Large intestine (tissue), 3 donors: ENCODE measurements at regions not wholly inside any gene's neighbourhood (a gene's known extent, or its start where the extent isn't known, plus 50 kb on each side); places are given as distances from the start of the nearest gene placed in this dataset.

Source experiments
- DNase-seq, 2 donors: peaks; one replicate each; pipeline versions ENCODE4 v3.0.0 to v3.0.0-alpha.2; 2013
- H3K27ac ChIP-seq: one replicate; pipeline ENCODE4 v1.5.1; 2013; ENCODE audit warnings: low read length
- H3K27me3 ChIP-seq: 2 replicates; pipeline ENCODE4 v1.6.1; 2013; ENCODE audit warnings: low read length; ENCODE audit not compliant: control insufficient read depth, insufficient read depth
- H3K36me3 ChIP-seq: 2 replicates; pipeline ENCODE4 v1.6.1; 2013; ENCODE audit warnings: low read length; ENCODE audit not compliant: control insufficient read depth, insufficient read depth
- H3K4me1 ChIP-seq: one replicate; pipeline ENCODE4 v1.6.1; 2013; ENCODE audit warnings: low read length; ENCODE audit not compliant: control insufficient read depth, insufficient read depth
- H3K4me3 ChIP-seq: one replicate; pipeline ENCODE4 v1.5.1; 2013; ENCODE audit warnings: low read length
- H3K9me3 ChIP-seq: one replicate; pipeline ENCODE4 v1.6.1; 2013; ENCODE audit warnings: mild to moderate bottlenecking, low read depth, low read length, moderate library complexity; ENCODE audit not compliant: control insufficient read depth
- WGBS: methylation state at CpG from one replicate; pipeline ENCODE4 v1.1.5; 2013; ENCODE audit warnings: low lambda C conversion rate; ENCODE audit not compliant: insufficient coverage; 5-methylcytosine and 5-hydroxymethylcytosine counted together

DNA sequence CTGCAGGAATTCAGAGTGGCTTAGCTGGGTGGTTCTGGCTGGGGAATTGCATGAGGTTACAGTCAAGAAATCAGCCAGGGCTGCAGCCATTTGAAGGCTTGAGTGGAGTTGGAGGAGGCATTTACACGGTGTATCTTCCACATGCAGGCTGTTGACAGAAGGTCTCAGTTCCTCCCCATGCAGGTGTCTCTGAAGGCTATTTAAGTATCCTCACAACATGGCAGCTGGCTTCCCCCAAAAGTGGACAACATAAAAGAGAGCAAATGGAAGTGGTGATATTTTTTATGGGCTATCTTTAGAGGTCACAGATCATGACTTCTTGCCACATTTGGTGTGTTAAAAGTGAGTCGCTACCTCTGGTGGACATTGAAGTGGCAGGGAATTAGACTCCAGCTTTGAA is 60.1 kb upstream of the SPRED1 start:
- Histone ChIP-seq H3K9me3 (no peaks in the 10 kb centered on the region), H3K27ac (no peak overlapping the region), H3K36me3 (no peaks in the 10 kb centered on the region), H3K27me3 (no peaks in the 10 kb centered on the region), H3K4me3 (no peak overlapping the region), H3K4me1 (no peaks in the 10 kb centered on the region)
- 100% methylated on average over 1 of the region's 2 CpGs for WGBS
- no peak for DNase-seq

DNA sequence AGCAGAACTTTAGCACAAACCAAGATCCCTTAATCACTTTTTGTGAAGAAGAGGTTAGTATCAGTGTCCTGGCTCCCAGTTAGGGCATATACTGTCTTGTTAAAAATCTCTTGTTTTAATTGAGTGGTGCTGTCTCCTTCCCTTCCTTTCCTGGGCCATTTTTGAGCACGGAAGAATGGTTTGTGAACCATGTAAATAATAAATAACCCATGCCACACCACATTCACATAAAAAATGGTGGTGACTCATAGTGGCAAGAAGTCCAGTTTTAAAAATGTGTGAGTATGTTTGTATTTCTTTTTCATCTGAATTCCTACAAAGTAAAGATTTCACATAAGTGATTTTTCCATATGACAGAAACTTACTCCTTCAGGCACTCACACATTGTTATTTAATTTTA is 59.1 kb upstream of the SPRED1 start:
- H3K4me1 ChIP-seq: no peaks in the 10 kb centered on the region
- no CpG with 5 or more reads among the region's 1 CpG for WGBS
- H3K4me3 ChIP-seq: no peak overlapping the region
- H3K27ac ChIP-seq: no peak overlapping the region
- DNase-seq: no peak
- no peaks in the 10 kb centered on the region for H3K9me3 ChIP-seq
- no peaks in the 10 kb centered on the region for H3K27me3 ChIP-seq
- no peaks in the 10 kb centered on the region for H3K36me3 ChIP-seq

DNA sequence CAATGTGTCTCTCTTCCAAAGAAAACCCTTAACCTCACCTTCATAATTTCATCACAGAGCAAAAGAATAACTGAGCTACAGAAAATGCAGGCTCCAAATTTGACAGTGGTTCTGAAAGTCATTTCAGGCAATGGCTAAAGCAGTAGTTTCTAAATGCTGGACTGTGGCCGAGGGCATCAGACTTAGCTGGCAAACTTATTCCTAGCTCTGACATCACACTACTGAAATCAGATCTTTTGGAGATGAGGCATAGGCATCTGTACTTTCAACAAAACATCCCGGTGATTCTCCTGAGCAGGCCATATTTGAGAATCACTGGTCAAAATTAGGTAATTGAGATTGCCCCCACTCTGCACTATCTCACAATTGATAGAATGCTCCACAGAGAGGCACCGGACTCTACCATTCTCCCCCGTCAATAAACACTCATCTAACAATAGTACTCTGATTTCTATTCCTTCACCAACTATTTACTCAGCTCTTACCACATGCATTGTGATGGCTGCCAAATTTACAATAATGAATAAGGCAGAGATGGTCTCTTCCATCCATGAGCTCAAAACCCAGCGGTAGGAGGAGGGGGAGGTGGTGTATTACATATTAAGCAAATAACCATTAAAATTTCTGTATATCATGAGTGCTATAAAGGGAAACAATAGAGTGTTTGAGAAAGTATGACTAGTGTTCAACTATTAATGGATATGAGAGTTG is 57.3 kb upstream of the SPRED1 start:
- WGBS: no CpG with 5 or more reads among the region's 5 CpGs
- Histone ChIP-seq H3K36me3 (no peaks in the 10 kb centered on the region), H3K27me3 (no peaks in the 10 kb centered on the region), H3K27ac (no peak overlapping the region), H3K9me3 (no peaks in the 10 kb centered on the region), H3K4me3 (no peak overlapping the region), H3K4me1 (no peaks in the 10 kb centered on the region)
- DNase-seq: no peak

DNA sequence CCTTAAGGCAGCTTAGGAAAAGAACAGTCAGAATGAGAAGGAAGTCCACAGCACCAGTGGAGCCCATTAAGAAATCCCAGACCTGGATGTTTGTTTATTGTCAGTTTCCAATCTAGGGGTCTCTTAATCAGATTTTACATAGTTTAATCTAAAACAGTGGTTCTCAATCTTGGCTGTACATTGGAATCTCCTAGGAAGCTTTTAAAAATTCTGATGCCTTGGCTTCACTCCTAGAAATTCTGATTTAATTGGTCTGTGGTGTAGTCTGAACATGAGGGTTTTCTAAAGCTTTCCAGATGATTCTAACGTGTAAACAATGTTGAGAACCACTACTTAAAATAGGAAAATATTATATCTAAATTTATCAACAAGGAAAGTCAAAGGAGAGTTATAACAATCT is 56.6 kb upstream of the SPRED1 start:
- H3K9me3 ChIP-seq: no peaks in the 10 kb centered on the region
- no peak overlapping the region for H3K4me3 ChIP-seq
- H3K27me3 ChIP-seq: no peaks in the 10 kb centered on the region
- H3K36me3 ChIP-seq: no peaks in the 10 kb centered on the region
- WGBS: no CpG with 5 or more reads among the region's 1 CpG
- H3K27ac ChIP-seq: no peak overlapping the region
- peaks cover 2% of the 10 kb centered on the region for H3K4me1 ChIP-seq
- no peak for DNase-seq

DNA sequence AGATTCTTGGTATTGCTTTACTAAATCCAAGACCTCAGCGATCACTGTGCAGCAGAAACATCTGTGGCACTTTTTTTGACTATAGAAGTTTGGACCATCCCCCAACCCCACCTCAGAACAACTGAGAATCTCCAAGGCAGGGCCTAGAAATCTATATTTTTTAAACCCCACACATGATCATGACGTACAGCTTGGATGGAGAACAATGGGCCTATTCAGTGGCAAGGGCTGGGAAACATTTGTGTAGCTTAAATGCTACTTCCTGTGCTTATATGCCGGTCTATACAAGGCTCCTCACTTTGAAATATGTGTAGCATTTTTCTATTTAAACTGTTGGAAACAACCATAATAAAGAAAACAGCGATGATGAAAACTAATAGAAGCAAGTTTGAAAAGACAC is 55.1 kb upstream of the SPRED1 start:
- Histone ChIP-seq H3K4me3 (no peak overlapping the region), H3K4me1 (peaks cover 13% of the 10 kb centered on the region), H3K27ac (no peak overlapping the region), H3K36me3 (no peaks in the 10 kb centered on the region), H3K9me3 (no peaks in the 10 kb centered on the region), H3K27me3 (no peaks in the 10 kb centered on the region)
- DNase-seq: no peak
- WGBS: 80% methylated on average over 4 of the region's 4 CpGs

DNA sequence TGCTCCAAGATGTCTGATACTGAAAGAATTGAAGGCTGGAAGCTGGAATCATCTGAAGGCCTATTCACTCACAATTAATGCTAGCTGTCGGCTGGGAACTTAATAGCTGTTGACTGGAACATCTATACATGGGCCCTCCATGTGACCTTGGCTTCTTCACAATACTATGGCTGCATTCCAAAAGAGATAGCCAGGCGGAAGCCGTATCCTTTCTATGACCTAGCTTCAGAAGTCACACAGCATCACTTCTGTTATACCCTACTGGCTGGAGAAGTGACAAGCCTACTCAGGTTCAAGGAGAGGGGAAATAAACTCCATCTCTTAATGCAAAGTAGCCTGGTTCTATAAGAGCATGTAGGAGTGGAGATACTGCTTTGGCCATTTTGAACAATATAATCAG is 50.9 kb upstream of the SPRED1 start:
- Histone ChIP-seq H3K4me3 (no peak overlapping the region), H3K4me1 (peaks cover 29% of the 10 kb centered on the region), H3K27ac (peak overlapping the region; percentile 71), H3K36me3 (no peaks in the 10 kb centered on the region), H3K9me3 (no peaks in the 10 kb centered on the region), H3K27me3 (no peaks in the 10 kb centered on the region)
- DNase-seq: peak in 1 of 2 donors; percentile 55
- no CpG with 5 or more reads among the region's 3 CpGs for WGBS

DNA sequence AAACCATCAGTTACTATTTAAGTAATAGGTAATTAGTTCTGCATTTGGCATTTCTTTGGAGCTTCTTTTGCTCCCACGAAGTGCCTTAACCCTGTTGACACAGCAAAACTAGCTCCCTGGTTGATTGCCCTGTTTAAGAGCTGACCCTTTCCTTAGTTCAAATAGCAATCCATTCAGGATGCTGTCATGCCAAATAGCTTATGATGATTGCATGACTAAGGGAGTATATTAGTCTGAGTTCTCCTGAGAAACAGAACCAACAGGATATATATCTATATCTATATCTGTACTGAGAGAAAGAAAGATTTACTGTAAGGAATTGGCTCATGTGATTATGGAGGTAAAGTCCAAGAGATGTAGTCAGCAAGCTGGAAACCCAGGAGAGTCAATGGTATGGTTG is 50.3 kb upstream of the SPRED1 start:
- Histone ChIP-seq H3K9me3 (no peaks in the 10 kb centered on the region), H3K27ac (peak overlapping the region; percentile 71), H3K36me3 (no peaks in the 10 kb centered on the region), H3K27me3 (no peaks in the 10 kb centered on the region), H3K4me1 (peaks cover 29% of the 10 kb centered on the region), H3K4me3 (no peak overlapping the region)
- DNase-seq: peak; percentile 82 to 90
- WGBS: no CpG with 5 or more reads among the region's 1 CpG
